Sigmoid colon (tissue), 6 donors: ENCODE measurements at regions not wholly inside any gene's neighbourhood (a gene's known extent, or its start where the extent isn't known, plus 50 kb on each side); places are given as distances from the start of the nearest gene placed in this dataset.

ENCODE experiments used
- DNase-seq: peaks from one replicate; pipeline ENCODE4 v3.0.0-alpha.2; 2019
- H3K27ac ChIP-seq, 4 donors: fragments of 200-600 bp; sonication (generic); one replicate each; pipeline ENCODE4 v1.5.1; 2016 to 2019; ENCODE audit warnings: mild to moderate bottlenecking in 1 of 4
- H3K27me3 ChIP-seq, 3 donors: fragments of 200-600 bp; sonication (generic); one replicate each; pipeline ENCODE4 v1.5.1; 2019; ENCODE audit warnings: mild to moderate bottlenecking in 1 of 3
- H3K36me3 ChIP-seq, 4 donors: fragments of 200-600 bp; sonication (generic); one replicate each; pipeline ENCODE4 v1.5.1; 2016 to 2019
- H3K4me1 ChIP-seq, 4 donors: fragments of 200-600 bp; sonication (generic); one replicate each; pipeline ENCODE4 v1.5.1; 2017 to 2019
- H3K4me3 ChIP-seq, 4 donors: fragments of 200-600 bp; sonication (generic); one replicate each; pipeline ENCODE4 v1.5.1; 2017 to 2019; ENCODE audit warnings: mild to moderate bottlenecking in 2 of 4, moderate library complexity in 1 of 4
- H3K9me3 ChIP-seq, 4 donors: fragments of 200-600 bp in 3 of 4; sonication (generic) in 3 of 4; one replicate each; pipeline versions ENCODE4 v1.5.1 to v1.6.1; 2013 to 2019
- CTCF ChIP-seq, 4 experiments: fragments of 450-650 bp in 3 of 4; fragments of 200-600 bp in 1 of 4; IDR thresholded peaks; one replicate each; pipeline ENCODE4 v1.5.1; 2016 to 2019; ENCODE audit warnings: antibody characterized with exemption in 4 of 4, mild to moderate bottlenecking in 3 of 4, moderate library complexity in 2 of 4
- EP300 ChIP-seq, 4 donors: sonication (generic); formaldehyde crosslinking; IDR thresholded peaks; one replicate each; pipeline ENCODE4 v1.6.1; 2017; ENCODE audit warnings: antibody characterized with exemption in 4 of 4
- POLR2A ChIP-seq, 2 donors: fragments of 450-650 bp; IDR thresholded peaks; one replicate each; pipeline ENCODE4 v1.6.1; 2016; ENCODE audit warnings: antibody characterized with exemption in 2 of 2, mild to moderate bottlenecking in 2 of 2, moderate library complexity in 2 of 2
- POLR2AphosphoS5 ChIP-seq, 4 donors: sonication (generic); formaldehyde crosslinking; IDR thresholded peaks; one replicate each; pipeline ENCODE4 v1.6.1; 2017; ENCODE audit warnings: antibody characterized with exemption in 4 of 4
- WGBS, 2 donors: extraction: QIAGEN DNeasy Blood & Tissue Kit; methylation state at CpG; one replicate each; pipeline ENCODE4 v1.1.7; 2013; 5-methylcytosine and 5-hydroxymethylcytosine counted together
- intact Hi-C: fragments of 100-400 bp; cut with DNase I; formaldehyde crosslinking; loops from one replicate; pipeline ENCODE4 v1.15.1; 2023
- donor health status: healthy with polysubstance abuse.
- donor health status: healthy.

GRCh38 chr4:75385106-75385505 is 129.1 kb downstream of the RCHY1 start:
- no peak overlapping the region for H3K4me3 ChIP-seq
- TF ChIP-seq CTCF (IDR thresholded peaks at IDR 0.05) (no peak), EP300 (IDR thresholded peaks at IDR 0.05) (no peak), POLR2AphosphoS5 (IDR thresholded peaks at IDR 0.05) (no peak)
- 65 to 70% methylated on average over 1 of the region's 1 CpG for WGBS, 2 donors

GRCh38 chr4:75376543-75376942 is 137.7 kb downstream of the RCHY1 start:
- H3K4me1 ChIP-seq, result no peaks in the 10 kb centered on the region
- H3K27ac ChIP-seq, result no peak overlapping the region
- H3K9me3 ChIP-seq, result peaks cover 0 to 8% (median 3%) of the 10 kb centered on the region in 4 donors
- TF ChIP-seq POLR2A (IDR thresholded peaks at IDR 0.05) (no peak), CTCF (IDR thresholded peaks at IDR 0.05) (no peak), POLR2AphosphoS5 (IDR thresholded peaks at IDR 0.05) (no peak), EP300 (IDR thresholded peaks at IDR 0.05) (no peak)
- H3K27me3 ChIP-seq, result no peaks in the 10 kb centered on the region
- no peak overlapping the region for H3K4me3 ChIP-seq
- intact Hi-C loops, result no loop called here
- H3K36me3 ChIP-seq, result no peaks in the 10 kb centered on the region
- DNase-seq, result no peak

More at GRCh38 chr4:75385106-75385505, 129.1 kb downstream of the RCHY1 start:
- no peaks in the 10 kb centered on the region for H3K36me3 ChIP-seq
- H3K9me3 ChIP-seq, result no peaks in the 10 kb centered on the region
- H3K27me3 ChIP-seq, result no peaks in the 10 kb centered on the region
- no peak for DNase-seq
- intact Hi-C loops, result no loop called here
- no peaks in the 10 kb centered on the region for H3K4me1 ChIP-seq
- H3K27ac ChIP-seq, result no peak overlapping the region

GRCh38 chr4:75371915-75372314 is 142.3 kb downstream of the RCHY1 start:
- H3K4me1 ChIP-seq, result no peaks in the 10 kb centered on the region
- no peaks in the 10 kb centered on the region for H3K36me3 ChIP-seq
- no peaks in the 10 kb centered on the region for H3K27me3 ChIP-seq
- no peaks in the 10 kb centered on the region for H3K9me3 ChIP-seq
- intact Hi-C loops, result no loop called here
- no peak for DNase-seq
- 69 to 79% methylated on average over 2 of the region's 2 CpGs for WGBS, 2 donors
- TF ChIP-seq CTCF (IDR thresholded peaks at IDR 0.05) (no peak), EP300 (IDR thresholded peaks at IDR 0.05) (no peak), POLR2A (IDR thresholded peaks at IDR 0.05) (no peak), POLR2AphosphoS5 (IDR thresholded peaks at IDR 0.05) (no peak)
- H3K4me3 ChIP-seq, result no peak overlapping the region
- no peak overlapping the region for H3K27ac ChIP-seq

- Histone ChIP-seq H3K27ac (no peak overlapping the region), H3K36me3 (no peaks in the 10 kb centered on the region), H3K27me3 (no peaks in the 10 kb centered on the region), H3K4me3 (no peak overlapping the region), H3K9me3 (no peaks in the 10 kb centered on the region), H3K4me1 (no peaks in the 10 kb centered on the region)
- WGBS, 2 donors, result 26 to 62% methylated on average over 3 of the region's 3 CpGs
- TF ChIP-seq EP300 (IDR thresholded peaks at IDR 0.05), result no peak
- intact Hi-C loops, result no loop called here
- DNase-seq, result no peak
Observed at GRCh38 chr4:75370576-75370975, 143.6 kb downstream of the RCHY1 start.

- no peak overlapping the region for H3K27ac ChIP-seq
Observed at GRCh38 chr4:75345423-75345822, 168.8 kb downstream of the RCHY1 start.

More at GRCh38 chr4:75345423-75345822, 168.8 kb downstream of the RCHY1 start:
- intact Hi-C loops, result no loop called here
- no peaks in the 10 kb centered on the region for H3K9me3 ChIP-seq
- TF ChIP-seq POLR2A (IDR thresholded peaks at IDR 0.05), result no peak
- no peak for TF ChIP-seq EP300 (IDR thresholded peaks at IDR 0.05)
- no peak for TF ChIP-seq POLR2AphosphoS5 (IDR thresholded peaks at IDR 0.05)
- TF ChIP-seq CTCF (IDR thresholded peaks at IDR 0.05), result no peak
- H3K36me3 ChIP-seq, result no peaks in the 10 kb centered on the region
- no peak for DNase-seq
- no peak overlapping the region for H3K4me3 ChIP-seq
- peaks cover 0 to 8% (median 0%) of the 10 kb centered on the region in 4 donors for H3K4me1 ChIP-seq
- H3K27me3 ChIP-seq, result no peaks in the 10 kb centered on the region
- WGBS, 2 donors, result 75 to 88% methylated on average over 2 of the region's 2 CpGs
